PC-9 (cell line): ENCODE measurements at regions not wholly inside any gene's neighbourhood (a gene's known extent, or its start where the extent isn't known, plus 50 kb on each side); places are given as distances from the start of the nearest gene placed in this dataset.

ENCODE experiments used
- CTCF ChIP-seq: fragments of 200-600 bp; sonication (generic); conservative IDR thresholded peaks from 2 replicates; pipeline ENCODE4 v1.6.1; 2017; ENCODE audit warnings: mixed run types, antibody characterized with exemption, mild to moderate bottlenecking, moderate library complexity
- EZH2 ChIP-seq: fragments of 200-600 bp; sonication (generic); IDR thresholded peaks from 2 replicates; pipeline ENCODE4 v1.8.0; 2017; ENCODE audit warnings: antibody characterized with exemption, low read depth

GRCh38 chrX:33987458-33987857 is 144.7 kb downstream of the FAM47A start:
- TF ChIP-seq CTCF (no peak), EZH2 (no peak)
